Keratinocyte (primary cell): ENCODE measurements at regions not wholly inside any gene's neighbourhood (a gene's known extent, or its start where the extent isn't known, plus 50 kb on each side); places are given as distances from the start of the nearest gene placed in this dataset.

ENCODE experiments used
- DNase-seq: peaks from one replicate; pipeline ENCODE4 v3.0.0-alpha.2; 2011; ENCODE audit warnings: low read depth, missing footprints, low spot score
- FAIRE-seq: peaks from 2 replicates; lab custom pipeline; 2011; peaks lifted over from hg19 to GRCh38; lab: Jason Lieb, UNC
- H2AFZ ChIP-seq: 2 replicates; pipeline ENCODE4 v1.6.0; 2012; ENCODE audit warnings: low read length, control low read depth, inconsistent platforms; ENCODE audit not compliant: control insufficient read depth
- H3K27ac ChIP-seq: 2 replicates; pipeline ENCODE4 v1.5.1; 2011; ENCODE audit warnings: low read length; ENCODE audit not compliant: control insufficient read depth, insufficient read depth
- H3K27me3 ChIP-seq: 3 replicates; pipeline ENCODE4 v1.6.0; 2011; ENCODE audit warnings: low read length; ENCODE audit not compliant: control insufficient read depth, insufficient read depth; ENCODE audit errors: extremely low read depth
- H3K36me3 ChIP-seq, 2 experiments: 2 replicates in 1 of 2; 3 replicates in 1 of 2; pipeline ENCODE4 v1.5.1; 2011; ENCODE audit warnings: low read length in 2 of 2, mild to moderate bottlenecking in 1 of 2; ENCODE audit not compliant: control insufficient read depth in 2 of 2, insufficient read depth in 2 of 2; ENCODE audit errors: extremely low read depth in 1 of 2
- H3K4me1 ChIP-seq: 3 replicates; pipeline ENCODE4 v1.5.1; 2011; ENCODE audit warnings: low read length; ENCODE audit not compliant: control insufficient read depth, insufficient read depth; ENCODE audit errors: extremely low read depth
- H3K4me2 ChIP-seq: 3 replicates; pipeline ENCODE4 v1.6.0; 2011; ENCODE audit warnings: low read depth, low read length; ENCODE audit not compliant: control insufficient read depth, insufficient read depth; ENCODE audit errors: extremely low read depth
- H3K4me3 ChIP-seq, 3 experiments: fragments of 200-600 bp in 1 of 3; sonication (generic) in 1 of 3; 2 replicates in 2 of 3; 3 replicates in 1 of 3; pipeline ENCODE4 v1.5.1; 2011 to 2016; ENCODE audit warnings: low read length in 3 of 3, mild to moderate bottlenecking in 3 of 3, control low read depth in 2 of 3, inconsistent platforms in 1 of 3, low read depth in 1 of 3, mixed read lengths in 1 of 3, mixed run types in 1 of 3, moderate library complexity in 1 of 3; ENCODE audit not compliant: control insufficient read depth in 2 of 3, insufficient read depth in 2 of 3; ENCODE audit errors: extremely low read depth in 1 of 3
- H3K79me2 ChIP-seq: 2 replicates; pipeline ENCODE4 v1.6.0; 2012; ENCODE audit warnings: low read length; ENCODE audit not compliant: control insufficient read depth, insufficient read depth
- H3K9ac ChIP-seq: 3 replicates; pipeline ENCODE4 v1.6.0; 2011; ENCODE audit warnings: low read length; ENCODE audit not compliant: control insufficient read depth, insufficient read depth; ENCODE audit errors: extremely low read depth
- H3K9me1 ChIP-seq: 3 replicates; pipeline ENCODE4 v1.6.0; 2011; ENCODE audit warnings: low read length; ENCODE audit not compliant: control insufficient read depth, insufficient read depth; ENCODE audit errors: extremely low read depth
- H3K9me3 ChIP-seq: 2 replicates; pipeline ENCODE4 v1.5.1; 2012; ENCODE audit warnings: low read depth, low read length; ENCODE audit not compliant: control insufficient read depth
- H4K20me1 ChIP-seq: 3 replicates; pipeline ENCODE4 v1.6.0; 2011; ENCODE audit warnings: low read length; ENCODE audit not compliant: control insufficient read depth, insufficient read depth; ENCODE audit errors: extremely low read depth
- EZH2 ChIP-seq: IDR thresholded peaks from one replicate; pipeline ENCODE4 v1.6.1; 2012; ENCODE audit warnings: inconsistent platforms, mild to moderate bottlenecking, low read length, moderate library complexity
- dilution Hi-C: fragments of 300-500 bp; cut with MboI; formaldehyde crosslinking; loops from one replicate; pipeline ENCODE4 v1.7.0; 2020; ENCODE audit warnings: low sequenced_read_pairs; ENCODE audit not compliant: extremely low pct_ligation_motif_present
- TF ChIP-seq, protein P1 (sequence below), 3 experiments: IDR thresholded peaks in 1 of 3; conservative IDR thresholded peaks in 1 of 3; optimal IDR thresholded peaks in 1 of 3; 2 replicates in 2 of 3; 3 replicates in 1 of 3; pipeline versions ENCODE3 to v1.5.1; 2011; ENCODE audit warnings: low read length in 3 of 3, mild to moderate bottlenecking in 3 of 3, moderate library complexity in 2 of 3, control low read depth in 1 of 3, inconsistent platforms in 1 of 3; ENCODE audit not compliant: insufficient read depth in 2 of 3; ENCODE audit errors: extremely low read depth in 1 of 3

DNA sequence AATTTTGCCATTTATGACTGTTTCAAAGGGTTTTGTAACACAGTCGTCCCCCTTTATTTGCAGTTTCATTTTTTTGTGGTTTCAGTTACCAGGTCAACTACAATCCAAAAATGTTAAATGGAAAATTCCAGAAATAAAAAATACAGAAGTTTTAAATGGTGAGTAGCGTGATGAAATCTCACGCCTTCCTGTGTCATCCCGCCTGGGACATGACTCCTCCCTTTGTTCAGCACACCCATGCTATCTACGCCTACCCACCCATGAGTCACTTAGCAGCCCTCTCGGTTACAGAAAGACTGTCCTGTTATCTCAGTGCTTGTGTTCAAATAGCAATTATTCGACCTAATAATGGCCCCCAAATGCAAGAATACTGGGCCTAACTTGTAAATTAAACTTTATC is 765.3 kb upstream of the ADAMTS16 start:
- no peaks in the 10 kb centered on the region for H3K9me3 ChIP-seq
- H3K4me1 ChIP-seq: no peaks in the 10 kb centered on the region
- no peaks in the 10 kb centered on the region for H3K9me1 ChIP-seq
- H3K4me3 ChIP-seq: no peak overlapping the region
- dilution Hi-C loops: no loop called here
- no peak overlapping the region for H3K9ac ChIP-seq
- FAIRE-seq (no peak), DNase-seq (no peak)
- no peak overlapping the region for H3K27ac ChIP-seq
- H4K20me1 ChIP-seq: no peaks in the 10 kb centered on the region
- H2AFZ ChIP-seq: no peak overlapping the region
- H3K79me2 ChIP-seq: no peaks in the 10 kb centered on the region
- no peaks in the 10 kb centered on the region for H3K27me3 ChIP-seq
- TF ChIP-seq, protein P1, sequence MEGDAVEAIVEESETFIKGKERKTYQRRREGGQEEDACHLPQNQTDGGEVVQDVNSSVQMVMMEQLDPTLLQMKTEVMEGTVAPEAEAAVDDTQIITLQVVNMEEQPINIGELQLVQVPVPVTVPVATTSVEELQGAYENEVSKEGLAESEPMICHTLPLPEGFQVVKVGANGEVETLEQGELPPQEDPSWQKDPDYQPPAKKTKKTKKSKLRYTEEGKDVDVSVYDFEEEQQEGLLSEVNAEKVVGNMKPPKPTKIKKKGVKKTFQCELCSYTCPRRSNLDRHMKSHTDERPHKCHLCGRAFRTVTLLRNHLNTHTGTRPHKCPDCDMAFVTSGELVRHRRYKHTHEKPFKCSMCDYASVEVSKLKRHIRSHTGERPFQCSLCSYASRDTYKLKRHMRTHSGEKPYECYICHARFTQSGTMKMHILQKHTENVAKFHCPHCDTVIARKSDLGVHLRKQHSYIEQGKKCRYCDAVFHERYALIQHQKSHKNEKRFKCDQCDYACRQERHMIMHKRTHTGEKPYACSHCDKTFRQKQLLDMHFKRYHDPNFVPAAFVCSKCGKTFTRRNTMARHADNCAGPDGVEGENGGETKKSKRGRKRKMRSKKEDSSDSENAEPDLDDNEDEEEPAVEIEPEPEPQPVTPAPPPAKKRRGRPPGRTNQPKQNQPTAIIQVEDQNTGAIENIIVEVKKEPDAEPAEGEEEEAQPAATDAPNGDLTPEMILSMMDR (optimal IDR thresholded peaks at IDR 0.05 in 1 of 3, IDR thresholded peaks at IDR 0.05 in 1 of 3, conservative IDR thresholded peaks at IDR 0.05 in 1 of 3; ENCODE audit: extremely low read depth in 1 of 3, insufficient read depth in 2 of 3, low read length in 3 of 3): no peak
- no peak for TF ChIP-seq EZH2
- no peak overlapping the region for H3K4me2 ChIP-seq
- H3K36me3 ChIP-seq: no peaks in the 10 kb centered on the region

DNA sequence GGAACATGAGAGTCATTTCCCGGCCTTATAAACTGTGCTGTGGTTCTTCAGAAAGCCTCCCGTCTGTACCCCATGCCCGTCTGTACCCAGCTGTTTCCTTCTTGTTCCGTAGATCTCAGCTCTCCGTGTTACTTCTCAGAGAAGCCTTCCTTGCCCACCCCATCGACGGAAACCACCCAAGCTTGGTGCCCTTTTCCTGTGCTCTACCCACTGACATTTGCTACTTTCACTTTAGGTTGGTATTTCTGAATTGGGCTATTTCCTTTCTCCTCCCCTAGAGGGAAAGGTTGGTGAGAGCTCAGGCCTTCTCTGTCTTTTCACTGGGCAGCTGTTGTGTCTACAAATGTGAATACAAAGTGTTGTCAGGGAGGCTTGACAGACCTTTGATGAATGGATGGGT is 764.5 kb upstream of the ADAMTS16 start:
- H3K27ac ChIP-seq: no peak overlapping the region
- H2AFZ ChIP-seq: no peak overlapping the region
- no peaks in the 10 kb centered on the region for H3K36me3 ChIP-seq
- FAIRE-seq (no peak), DNase-seq (no peak)
- H3K9ac ChIP-seq: no peak overlapping the region
- no peaks in the 10 kb centered on the region for H3K9me3 ChIP-seq
- H3K79me2 ChIP-seq: no peaks in the 10 kb centered on the region
- H3K9me1 ChIP-seq: no peaks in the 10 kb centered on the region
- H3K4me3 ChIP-seq: no peak overlapping the region
- no peak overlapping the region for H3K4me2 ChIP-seq
- dilution Hi-C loops: no loop called here
- H3K4me1 ChIP-seq: no peaks in the 10 kb centered on the region
- TF ChIP-seq EZH2: no peak
- TF ChIP-seq, protein P1 (optimal IDR thresholded peaks at IDR 0.05 in 1 of 3, IDR thresholded peaks at IDR 0.05 in 1 of 3, conservative IDR thresholded peaks at IDR 0.05 in 1 of 3; ENCODE audit: extremely low read depth in 1 of 3, insufficient read depth in 2 of 3, low read length in 3 of 3): no peak
- no peaks in the 10 kb centered on the region for H4K20me1 ChIP-seq
- no peaks in the 10 kb centered on the region for H3K27me3 ChIP-seq
